HG03159 (cell line): ENCODE measurements at regions not wholly inside any gene's neighbourhood (a gene's known extent, or its start where the extent isn't known, plus 50 kb on each side); places are given as distances from the start of the nearest gene placed in this dataset.
"Not testable (repeated sequence)": the region's sequence is repeated elsewhere in the genome, so short reads cannot be mapped to it uniquely, and the experiment has no call there.

Source experiments
- ATAC-seq: cut with Tn5 transposase; IDR thresholded peaks from one replicate; pipeline ENCODE4 v1.9.1; 2021; ENCODE audit warnings: mild to moderate bottlenecking, moderate library complexity; ENCODE audit not compliant: unreplicated experiment

GRCh38 chr10:33715303-33715975, 381.0 kb upstream of the NRP1 start:
- ATAC-seq: no peak

- ATAC-seq: no peak
These were observed 378.4 kb upstream of the NRP1 start for GRCh38 chr10:33712825-33713224.

- ATAC-seq: no peak
These were observed 375.5 kb upstream of the NRP1 start for GRCh38 chr10:33710006-33710405.

GRCh38 chr10:33709008-33709753, 374.7 kb upstream of the NRP1 start:
- ATAC-seq: no peak

GRCh38 chr10:33708561-33708960, 374.1 kb upstream of the NRP1 start:
- no peak for ATAC-seq

GRCh38 chr10:33706746-33707145, 372.3 kb upstream of the NRP1 start:
- ATAC-seq: no peak

- no peak for ATAC-seq
These were observed 371.7 kb upstream of the NRP1 start for GRCh38 chr10:33706191-33706590.

- ATAC-seq: no peak
These were observed 369.9 kb upstream of the NRP1 start for GRCh38 chr10:33704214-33704830.

- no peak for ATAC-seq
These were observed 369.2 kb upstream of the NRP1 start for GRCh38 chr10:33703501-33704213.

GRCh38 chr10:33698033-33698432, 363.6 kb upstream of the NRP1 start:
- ATAC-seq: no peak

GRCh38 chr10:33697016-33697415, 362.5 kb upstream of the NRP1 start:
- ATAC-seq: no peak

GRCh38 chr10:33695536-33695935, 361.1 kb upstream of the NRP1 start:
- no peak for ATAC-seq

- ATAC-seq: not testable (repeated sequence)
These were observed 356.1 kb upstream of the NRP1 start for GRCh38 chr10:33690536-33690935.

- ATAC-seq: no peak
These were observed 354.0 kb upstream of the NRP1 start for GRCh38 chr10:33688506-33688905.

- no peak for ATAC-seq
These were observed 349.7 kb upstream of the NRP1 start for GRCh38 chr10:33684211-33684611.

GRCh38 chr10:33681595-33681994, 347.1 kb upstream of the NRP1 start:
- no peak for ATAC-seq

GRCh38 chr10:33680036-33680435, 345.6 kb upstream of the NRP1 start:
- ATAC-seq: no peak

GRCh38 chr10:33676606-33677339, 342.3 kb upstream of the NRP1 start:
- no peak for ATAC-seq

- no peak for ATAC-seq
These were observed 340.6 kb upstream of the NRP1 start for GRCh38 chr10:33674986-33675599.

GRCh38 chr10:33674491-33674890, 340.0 kb upstream of the NRP1 start:
- ATAC-seq: no peak
